ENCODE measurements at regions not wholly inside any gene's neighbourhood (a gene's known extent, or its start where the extent isn't known, plus 50 kb on each side); places are given as distances from the start of the nearest gene placed in this dataset.

- Histone ChIP-seq H3K9me3 (ENCODE audit: control insufficient read depth, insufficient read depth, low read depth, low read length) (no peaks in the 10 kb centered on the region), H3K36me3 (ENCODE audit: control insufficient read depth in 2 of 2, insufficient read depth in 1 of 2, low read length in 2 of 2) (no peaks in the 10 kb centered on the region), H3K4me1 (ENCODE audit: control insufficient read depth, insufficient read depth, low read length) (no peaks in the 10 kb centered on the region), H3K4me3 (ENCODE audit: low read depth, low read length) (no peak overlapping the region), H3K27ac (ENCODE audit: extremely low read depth, low read depth, low read length) (no peak overlapping the region)
- TF ChIP-seq ZNF311 (tag by site-specific recombination; IDR thresholded peaks at IDR 0.05; ENCODE audit: borderline replicate concordance) (no peak), ZNF792 (tag by site-specific recombination; IDR thresholded peaks at IDR 0.05) (no peak), ZNF585B (tag by site-specific recombination; IDR thresholded peaks at IDR 0.05) (no peak), ZNF843 (tag by site-specific recombination; IDR thresholded peaks at IDR 0.05) (no peak), ZNF16 (tag by site-specific recombination; IDR thresholded peaks at IDR 0.05; ENCODE audit: low read depth) (no peak), ZNF37A (tag by site-specific recombination; IDR thresholded peaks at IDR 0.05) (no peak), ZNF416 (tag by site-specific recombination; IDR thresholded peaks at IDR 0.05) (no peak), ZNF624 (tag by site-specific recombination; IDR thresholded peaks at IDR 0.05) (no peak), ZNF433 (tag by site-specific recombination; IDR thresholded peaks at IDR 0.05; ENCODE audit: low read depth) (no peak), GLI4 (tag by site-specific recombination; IDR thresholded peaks at IDR 0.05) (no peak), HOXD13 (CRISPR knock-in tag; IDR thresholded peaks at IDR 0.05; ENCODE audit: borderline replicate concordance) (no peak)
- POLR2A ChIA-PET = no interaction called here
- CTCF ChIA-PET = interaction anchor here (0.5 kb wide), 1 partner anchor 139 kb away, joined by 4 read pairs; no protein-coding TSS in a partner anchor
Observed at GRCh38 chr7:106768324-106768751, 96.7 kb upstream of the PIK3CG start.

DNA sequence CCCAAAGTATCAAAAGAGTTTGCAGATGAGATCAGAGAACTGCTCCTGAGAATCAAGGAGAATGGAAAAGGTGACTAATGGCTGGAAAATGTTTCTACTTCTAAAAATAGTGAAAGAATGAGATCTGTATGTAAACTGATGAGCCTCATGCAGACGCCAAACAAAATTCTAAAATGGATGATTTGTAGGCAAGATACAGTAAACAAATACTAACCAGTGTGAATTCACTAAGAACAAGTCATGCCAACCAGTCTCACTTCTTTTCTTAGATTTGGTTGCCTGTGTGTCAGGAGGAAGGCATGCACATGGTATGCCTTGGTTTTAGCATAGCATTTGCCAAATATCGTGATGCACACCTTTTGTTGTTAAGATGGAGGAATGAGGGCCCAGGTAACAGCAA lies 94.9 kb upstream of the PIK3CG start:
- no peaks in the 10 kb centered on the region for H3K4me1 ChIP-seq (ENCODE audit: control insufficient read depth, insufficient read depth, low read length)
- no peaks in the 10 kb centered on the region for H3K36me3 ChIP-seq (ENCODE audit: control insufficient read depth in 2 of 2, insufficient read depth in 1 of 2, low read length in 2 of 2)
- POLR2A ChIA-PET = no interaction called here
- TF ChIP-seq ZNF202 (tag by site-specific recombination; IDR thresholded peaks at IDR 0.05; ENCODE audit: borderline replicate concordance) = no peak
- no peak for TF ChIP-seq ZNF426 (tag by site-specific recombination; IDR thresholded peaks at IDR 0.05)
- TF ChIP-seq ZNF280C (tag by site-specific recombination; IDR thresholded peaks at IDR 0.05) = no peak
- TF ChIP-seq, protein P1, sequence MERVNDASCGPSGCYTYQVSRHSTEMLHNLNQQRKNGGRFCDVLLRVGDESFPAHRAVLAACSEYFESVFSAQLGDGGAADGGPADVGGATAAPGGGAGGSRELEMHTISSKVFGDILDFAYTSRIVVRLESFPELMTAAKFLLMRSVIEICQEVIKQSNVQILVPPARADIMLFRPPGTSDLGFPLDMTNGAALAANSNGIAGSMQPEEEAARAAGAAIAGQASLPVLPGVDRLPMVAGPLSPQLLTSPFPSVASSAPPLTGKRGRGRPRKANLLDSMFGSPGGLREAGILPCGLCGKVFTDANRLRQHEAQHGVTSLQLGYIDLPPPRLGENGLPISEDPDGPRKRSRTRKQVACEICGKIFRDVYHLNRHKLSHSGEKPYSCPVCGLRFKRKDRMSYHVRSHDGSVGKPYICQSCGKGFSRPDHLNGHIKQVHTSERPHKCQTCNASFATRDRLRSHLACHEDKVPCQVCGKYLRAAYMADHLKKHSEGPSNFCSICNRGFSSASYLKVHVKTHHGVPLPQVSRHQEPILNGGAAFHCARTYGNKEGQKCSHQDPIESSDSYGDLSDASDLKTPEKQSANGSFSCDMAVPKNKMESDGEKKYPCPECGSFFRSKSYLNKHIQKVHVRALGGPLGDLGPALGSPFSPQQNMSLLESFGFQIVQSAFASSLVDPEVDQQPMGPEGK (tag by site-specific recombination; IDR thresholded peaks at IDR 0.05) = no peak
- CTCF ChIA-PET = interaction anchor here (1.0 kb wide), 1 partner anchor 16 kb away, joined by 5 read pairs; no protein-coding TSS in a partner anchor
- H3K4me3 ChIP-seq (ENCODE audit: low read depth, low read length) = no peak overlapping the region
- no peaks in the 10 kb centered on the region for H3K9me3 ChIP-seq (ENCODE audit: control insufficient read depth, insufficient read depth, low read depth, low read length)
- no peak overlapping the region for H3K27ac ChIP-seq (ENCODE audit: extremely low read depth, low read depth, low read length)

- H3K4me1 ChIP-seq (ENCODE audit: control insufficient read depth, insufficient read depth, low read length) = no peaks in the 10 kb centered on the region
- H3K36me3 ChIP-seq (ENCODE audit: control insufficient read depth in 2 of 2, insufficient read depth in 1 of 2, low read length in 2 of 2) = no peaks in the 10 kb centered on the region
- H3K27ac ChIP-seq (ENCODE audit: extremely low read depth, low read depth, low read length) = no peak overlapping the region
- H3K9me3 ChIP-seq (ENCODE audit: control insufficient read depth, insufficient read depth, low read depth, low read length) = no peaks in the 10 kb centered on the region
- ChIA-PET CTCF (interaction anchor here (1.7 kb wide), 1 partner anchor 20 kb away, joined by 3 read pairs; no protein-coding TSS in a partner anchor), POLR2A (no interaction called here)
- H3K4me3 ChIP-seq (ENCODE audit: low read depth, low read length) = no peak overlapping the region
- TF ChIP-seq MEIS1 (CRISPR knock-in tag; IDR thresholded peaks at IDR 0.05; ENCODE audit: borderline replicate concordance) = no peak
- no peak for TF ChIP-seq SP7 (tag by site-specific recombination; IDR thresholded peaks at IDR 0.05)
- TF ChIP-seq PRDM10 (tag by site-specific recombination; IDR thresholded peaks at IDR 0.05) = no peak
- TF ChIP-seq ZNF169 (tag by site-specific recombination; IDR thresholded peaks at IDR 0.05) = no peak
- no peak for TF ChIP-seq ZNF280C (tag by site-specific recombination; IDR thresholded peaks at IDR 0.05)
- no peak for TF ChIP-seq ZBTB20 (tag by site-specific recombination; IDR thresholded peaks at IDR 0.05)
- TF ChIP-seq ZNF513 (tag by site-specific recombination; IDR thresholded peaks at IDR 0.05) = no peak
Observed at GRCh38 chr7:106772655-106773108, 92.4 kb upstream of the PIK3CG start.
